ENCODE measurements at regions not wholly inside any gene's neighbourhood (a gene's known extent, or its start where the extent isn't known, plus 50 kb on each side); places are given as distances from the start of the nearest gene placed in this dataset.

GRCh38 chr7:13633857-13634256, 355.6 kb downstream of the ETV1 start:
- DNase-seq (ENCODE audit: low read depth) = no peak
- no peak for TF ChIP-seq CTCF (conservative IDR thresholded peaks at IDR 0.05; ENCODE audit: low read length)
- H3K4me3 ChIP-seq (ENCODE audit: low read length) = no peak overlapping the region

- no peak for TF ChIP-seq CTCF (conservative IDR thresholded peaks at IDR 0.05; ENCODE audit: low read length)
- DNase-seq (ENCODE audit: low read depth) = no peak
- H3K4me3 ChIP-seq (ENCODE audit: low read length) = no peak overlapping the region
Observed at GRCh38 chr7:13639396-13639795, 350.1 kb downstream of the ETV1 start.

GRCh38 chr7:13641714-13642113, 347.8 kb downstream of the ETV1 start:
- no peak for TF ChIP-seq CTCF (conservative IDR thresholded peaks at IDR 0.05; ENCODE audit: low read length)
- DNase-seq (ENCODE audit: low read depth) = peak; percentile 44

GRCh38 chr7:13651167-13651566, 338.3 kb downstream of the ETV1 start:
- no peak for TF ChIP-seq CTCF (conservative IDR thresholded peaks at IDR 0.05; ENCODE audit: low read length)
- no peak overlapping the region for H3K4me3 ChIP-seq (ENCODE audit: low read length)
- no peak for DNase-seq (ENCODE audit: low read depth)

More at GRCh38 chr7:13641714-13642113, 347.8 kb downstream of the ETV1 start:
- H3K4me3 ChIP-seq (ENCODE audit: low read length) = no peak overlapping the region

- no peak for TF ChIP-seq CTCF (conservative IDR thresholded peaks at IDR 0.05; ENCODE audit: low read length)
- no peak for DNase-seq (ENCODE audit: low read depth)
- H3K4me3 ChIP-seq (ENCODE audit: low read length) = no peak overlapping the region
Observed at GRCh38 chr7:13656330-13656729, 333.1 kb downstream of the ETV1 start.

- DNase-seq (ENCODE audit: low read depth) = no peak
Observed at GRCh38 chr7:13673290-13673689, 316.2 kb downstream of the ETV1 start.

GRCh38 chr7:13682626-13683025, 306.8 kb downstream of the ETV1 start:
- H3K4me3 ChIP-seq (ENCODE audit: low read length) = no peak overlapping the region
- no peak for TF ChIP-seq CTCF (conservative IDR thresholded peaks at IDR 0.05; ENCODE audit: low read length)
- DNase-seq (ENCODE audit: low read depth) = no peak

More at GRCh38 chr7:13673290-13673689, 316.2 kb downstream of the ETV1 start:
- no peak for TF ChIP-seq CTCF (conservative IDR thresholded peaks at IDR 0.05; ENCODE audit: low read length)
- H3K4me3 ChIP-seq (ENCODE audit: low read length) = no peak overlapping the region

All from AG10803 (cell line).